ENCODE measurements at regions not wholly inside any gene's neighbourhood (a gene's known extent, or its start where the extent isn't known, plus 50 kb on each side); places are given as distances from the start of the nearest gene placed in this dataset.
"Not testable (repeated sequence)": the region's sequence is repeated elsewhere in the genome, so short reads cannot be mapped to it uniquely, and the experiment has no call there.

- TF ChIP-seq EZH2phosphoT487 (IDR thresholded peaks at IDR 0.05; ENCODE audit: borderline replicate concordance): no peak
- TF ChIP-seq CTCF (conservative IDR thresholded peaks at IDR 0.05; ENCODE audit: low read length): no peak
Measured at GRCh38 chr2:116180072-116180471, 1634.4 kb upstream of the DDX18 start.

DNA sequence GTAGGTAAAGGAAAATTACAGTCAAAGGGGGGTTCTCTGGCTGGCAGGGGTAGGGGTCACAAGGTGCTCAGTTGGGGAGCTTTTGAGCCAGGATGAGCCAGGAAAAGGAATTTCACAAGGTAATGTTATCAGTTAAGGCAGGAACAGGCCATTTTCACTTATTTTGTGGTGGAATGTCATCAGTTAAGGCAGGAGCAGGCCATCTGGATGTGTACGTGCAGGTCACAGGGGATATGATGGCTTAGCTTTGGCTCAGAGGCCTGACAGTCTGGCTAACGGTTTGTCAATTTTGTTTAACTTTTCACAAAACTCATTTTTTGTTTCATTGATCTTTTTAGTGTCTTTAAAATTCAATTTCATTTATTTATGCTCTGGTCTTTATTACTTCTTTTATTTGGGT, 1623.8 kb upstream of the DDX18 start:
- H3K9ac ChIP-seq (ENCODE audit: low read depth, low read length, poor library complexity, severe bottlenecking); H3K9me2 ChIP-seq (replicated peaks; ENCODE audit: low read depth, low read length); H3K36me3 ChIP-seq (ENCODE audit: insufficient read depth, low read length); H4K20me1 ChIP-seq (ENCODE audit: insufficient read depth, low read length, poor library complexity, severe bottlenecking); H3K4me1 ChIP-seq (ENCODE audit: insufficient read depth, low read length, poor library complexity, severe bottlenecking); H3K4me3 ChIP-seq (ENCODE audit: low read length, poor library complexity, severe bottlenecking); H3K27me3 ChIP-seq (ENCODE audit: insufficient read depth, low read length, poor library complexity, severe bottlenecking); H3K4me2 ChIP-seq (ENCODE audit: low read depth, low read length, poor library complexity, severe bottlenecking); H3K79me2 ChIP-seq (ENCODE audit: insufficient read depth, low read length); H3F3A ChIP-seq (ENCODE audit: low read depth); H2AFZ ChIP-seq (ENCODE audit: low read length); H3K9me3 ChIP-seq (ENCODE audit: insufficient read depth, low read depth, low read length): not testable (repeated sequence)

More at GRCh38 chr2:116180072-116180471, 1634.4 kb upstream of the DDX18 start:
- Histone ChIP-seq H3K9me3 (ENCODE audit: insufficient read depth, low read depth, low read length) (no peaks in the 10 kb centered on the region), H4K20me1 (ENCODE audit: insufficient read depth, low read length, poor library complexity, severe bottlenecking) (no peaks in the 10 kb centered on the region), H3K36me3 (ENCODE audit: insufficient read depth, low read length) (no peaks in the 10 kb centered on the region), H3F3A (ENCODE audit: low read depth) (no peaks in the 10 kb centered on the region), H3K4me2 (ENCODE audit: low read depth, low read length, poor library complexity, severe bottlenecking) (no peak overlapping the region), H3K4me3 (ENCODE audit: low read length, poor library complexity, severe bottlenecking) (no peak overlapping the region), H3K9me2 (replicated peaks; ENCODE audit: low read depth, low read length) (no peaks in the 10 kb centered on the region), H3K27me3 (ENCODE audit: insufficient read depth, low read length, poor library complexity, severe bottlenecking) (no peaks in the 10 kb centered on the region), H3K79me2 (ENCODE audit: insufficient read depth, low read length) (no peaks in the 10 kb centered on the region), H3K4me1 (ENCODE audit: insufficient read depth, low read length, poor library complexity, severe bottlenecking) (no peaks in the 10 kb centered on the region), H2AFZ (ENCODE audit: low read length) (no peak overlapping the region), H3K9ac (ENCODE audit: low read depth, low read length, poor library complexity, severe bottlenecking) (no peak overlapping the region)

GRCh38 chr2:116200086-116200485, 1614.4 kb upstream of the DDX18 start:
- H3K9ac ChIP-seq (ENCODE audit: low read depth, low read length, poor library complexity, severe bottlenecking): no peak overlapping the region
- no peaks in the 10 kb centered on the region for H3K79me2 ChIP-seq (ENCODE audit: insufficient read depth, low read length)
- no peaks in the 10 kb centered on the region for H3K9me2 ChIP-seq (replicated peaks; ENCODE audit: low read depth, low read length)
- H3K9me3 ChIP-seq (ENCODE audit: insufficient read depth, low read depth, low read length): no peaks in the 10 kb centered on the region
- H3K27me3 ChIP-seq (ENCODE audit: insufficient read depth, low read length, poor library complexity, severe bottlenecking): no peaks in the 10 kb centered on the region
- no peak overlapping the region for H3K4me3 ChIP-seq (ENCODE audit: low read length, poor library complexity, severe bottlenecking)
- H2AFZ ChIP-seq (ENCODE audit: low read length): no peak overlapping the region
- no peaks in the 10 kb centered on the region for H3K36me3 ChIP-seq (ENCODE audit: insufficient read depth, low read length)
- no peak for TF ChIP-seq CTCF (conservative IDR thresholded peaks at IDR 0.05; ENCODE audit: low read length)
- TF ChIP-seq EZH2phosphoT487 (IDR thresholded peaks at IDR 0.05; ENCODE audit: borderline replicate concordance): no peak
- no peaks in the 10 kb centered on the region for H3F3A ChIP-seq (ENCODE audit: low read depth)
- no peak overlapping the region for H3K4me2 ChIP-seq (ENCODE audit: low read depth, low read length, poor library complexity, severe bottlenecking)
- H3K4me1 ChIP-seq (ENCODE audit: insufficient read depth, low read length, poor library complexity, severe bottlenecking): no peaks in the 10 kb centered on the region
- H4K20me1 ChIP-seq (ENCODE audit: insufficient read depth, low read length, poor library complexity, severe bottlenecking): no peaks in the 10 kb centered on the region

- no peak overlapping the region for H3K4me3 ChIP-seq (ENCODE audit: low read length, poor library complexity, severe bottlenecking)
- no peak for TF ChIP-seq CTCF (conservative IDR thresholded peaks at IDR 0.05; ENCODE audit: low read length)
- TF ChIP-seq EZH2phosphoT487 (IDR thresholded peaks at IDR 0.05; ENCODE audit: borderline replicate concordance): no peak
- no peaks in the 10 kb centered on the region for H3K36me3 ChIP-seq (ENCODE audit: insufficient read depth, low read length)
- H3K4me1 ChIP-seq (ENCODE audit: insufficient read depth, low read length, poor library complexity, severe bottlenecking): no peaks in the 10 kb centered on the region
- no peaks in the 10 kb centered on the region for H3K9me2 ChIP-seq (replicated peaks; ENCODE audit: low read depth, low read length)
- H3K4me2 ChIP-seq (ENCODE audit: low read depth, low read length, poor library complexity, severe bottlenecking): no peak overlapping the region
- H3K27me3 ChIP-seq (ENCODE audit: insufficient read depth, low read length, poor library complexity, severe bottlenecking): no peaks in the 10 kb centered on the region
- H4K20me1 ChIP-seq (ENCODE audit: insufficient read depth, low read length, poor library complexity, severe bottlenecking): no peaks in the 10 kb centered on the region
- H3F3A ChIP-seq (ENCODE audit: low read depth): no peaks in the 10 kb centered on the region
- no peak overlapping the region for H2AFZ ChIP-seq (ENCODE audit: low read length)
- H3K79me2 ChIP-seq (ENCODE audit: insufficient read depth, low read length): no peaks in the 10 kb centered on the region
- no peaks in the 10 kb centered on the region for H3K9me3 ChIP-seq (ENCODE audit: insufficient read depth, low read depth, low read length)
- no peak overlapping the region for H3K9ac ChIP-seq (ENCODE audit: low read depth, low read length, poor library complexity, severe bottlenecking)
Measured at GRCh38 chr2:116211719-116212118, 1602.8 kb upstream of the DDX18 start.

Measured in Loucy (cell line).